GM23248 (cell line): ENCODE measurements at regions not wholly inside any gene's neighbourhood (a gene's known extent, or its start where the extent isn't known, plus 50 kb on each side); places are given as distances from the start of the nearest gene placed in this dataset.

ENCODE experiments used
- DNase-seq: peaks from one replicate; pipeline ENCODE4 v3.0.0-alpha.2; 2015
- H2AFZ ChIP-seq: fragments of 200-600 bp; sonication (generic); 2 replicates; pipeline ENCODE4 v1.6.1; 2016; ENCODE audit warnings: antibody characterized with exemption
- H3F3A ChIP-seq: fragments of 200-600 bp; sonication (generic); 2 replicates; pipeline ENCODE4 v1.6.1; 2016; ENCODE audit warnings: mild to moderate bottlenecking, antibody characterized with exemption, mixed run types; ENCODE audit not compliant: insufficient read depth
- H3K27ac ChIP-seq: fragments of 200-600 bp; sonication (generic); 2 replicates; pipeline ENCODE4 v1.5.1; 2016; ENCODE audit warnings: mild to moderate bottlenecking
- H3K27me3 ChIP-seq: fragments of 200-600 bp; sonication (generic); replicated peaks from 2 replicates; pipeline ENCODE4 v1.6.1; 2016; ENCODE audit warnings: mild to moderate bottlenecking; ENCODE audit not compliant: insufficient read depth
- H3K36me3 ChIP-seq: fragments of 200-600 bp; sonication (generic); 2 replicates; pipeline ENCODE4 v1.6.1; 2016; ENCODE audit warnings: low read depth, mild to moderate bottlenecking
- H3K4me1 ChIP-seq: fragments of 200-600 bp; sonication (generic); 2 replicates; pipeline ENCODE4 v1.6.1; 2016; ENCODE audit warnings: mild to moderate bottlenecking; ENCODE audit not compliant: insufficient read depth
- H3K4me2 ChIP-seq: fragments of 200-600 bp; sonication (generic); one replicate; pipeline ENCODE4 v1.6.1; 2016; ENCODE audit warnings: mild to moderate bottlenecking; ENCODE audit not compliant: unreplicated experiment
- H3K4me3 ChIP-seq: fragments of 200-600 bp; sonication (generic); 2 replicates; pipeline ENCODE4 v1.5.1; 2016; ENCODE audit warnings: mild to moderate bottlenecking
- H3K79me2 ChIP-seq: fragments of 200-600 bp; sonication (generic); 2 replicates; pipeline ENCODE4 v1.6.1; 2016; ENCODE audit warnings: mild to moderate bottlenecking; ENCODE audit not compliant: insufficient read depth
- H3K9ac ChIP-seq: fragments of 200-600 bp; sonication (generic); 2 replicates; pipeline ENCODE4 v1.6.1; 2016; ENCODE audit warnings: mild to moderate bottlenecking
- H3K9me2 ChIP-seq: fragments of 200-600 bp; sonication (generic); 2 replicates; pipeline ENCODE4 v1.6.1; 2016; ENCODE audit warnings: mixed run types, mild to moderate bottlenecking, moderate library complexity; ENCODE audit not compliant: insufficient read depth
- H3K9me3 ChIP-seq: fragments of 200-600 bp; sonication (generic); one replicate; pipeline ENCODE4 v1.6.1; 2017; ENCODE audit warnings: low read depth
- H4K20me1 ChIP-seq: fragments of 200-600 bp; sonication (generic); 2 replicates; pipeline ENCODE4 v1.6.0; 2016; ENCODE audit not compliant: insufficient read depth
- EZH2 ChIP-seq: fragments of 200-600 bp; sonication (generic); IDR thresholded peaks from 2 replicates; pipeline ENCODE4 v1.6.1; 2018; ENCODE audit warnings: antibody characterized with exemption, mild to moderate bottlenecking; ENCODE audit not compliant: insufficient read depth, poor library complexity, severe bottlenecking
- EZH2phosphoT487 ChIP-seq: fragments of 200-600 bp; sonication (generic); IDR thresholded peaks from 2 replicates; pipeline ENCODE4 v1.6.1; 2018; ENCODE audit warnings: antibody characterized with exemption, moderate library complexity, mild to moderate bottlenecking, low read depth; ENCODE audit not compliant: insufficient read depth
- WGBS, 2 experiments: methylation state at CpG; one replicate each; pipeline ENCODE4 v1.1.6; 2015 to 2017; ENCODE audit warnings: low lambda C conversion rate in 2 of 2, low coverage in 1 of 2; ENCODE audit errors: missing lambda C conversion rate in 2 of 2; 5-methylcytosine and 5-hydroxymethylcytosine counted together
- in situ Hi-C: fragments of 300-500 bp; cut with MboI; formaldehyde crosslinking; loops from 2 replicates; pipeline ENCODE4 v1.15.0; 2020

- H4K20me1 ChIP-seq: no peaks in the 10 kb centered on the region
- H3K4me1 ChIP-seq: no peaks in the 10 kb centered on the region
- TF ChIP-seq EZH2phosphoT487 (no peak), EZH2 (no peak)
Observed at GRCh38 chr4:124961138-124961750, 248.7 kb upstream of the ANKRD50 start.

GRCh38 chr4:124958847-124959246, 246.3 kb upstream of the ANKRD50 start:
- Histone ChIP-seq H3K9ac (no peak overlapping the region), H3K27me3 (no peaks in the 10 kb centered on the region), H3K4me1 (peaks cover 2% of the 10 kb centered on the region), H3K79me2 (no peaks in the 10 kb centered on the region), H3K4me3 (no peak overlapping the region), H3F3A (peaks cover 3% of the 10 kb centered on the region; the same call in 1 of the 2 replicates), H2AFZ (no peak overlapping the region), H3K36me3 (no peaks in the 10 kb centered on the region), H4K20me1 (no peaks in the 10 kb centered on the region), H3K4me2 (no peak overlapping the region), H3K27ac (no peak overlapping the region), H3K9me2 (no peaks in the 10 kb centered on the region), H3K9me3 (no peaks in the 10 kb centered on the region)
- 57 to 67% methylated on average over 1 of the region's 1 CpG for WGBS, 2 experiments
- DNase-seq: peak; percentile 27
- in situ Hi-C loops: no loop called here
- TF ChIP-seq EZH2phosphoT487 (no peak), EZH2 (no peak)

More at GRCh38 chr4:124961138-124961750, 248.7 kb upstream of the ANKRD50 start:
- H3K9ac ChIP-seq: no peak overlapping the region
- DNase-seq: no peak
- H3K4me2 ChIP-seq: no peak overlapping the region
- no peak overlapping the region for H3K4me3 ChIP-seq
- H3F3A ChIP-seq: no peaks in the 10 kb centered on the region
- no peaks in the 10 kb centered on the region for H3K9me3 ChIP-seq
- in situ Hi-C loops: no loop called here
- H3K27me3 ChIP-seq: no peaks in the 10 kb centered on the region
- no peak overlapping the region for H2AFZ ChIP-seq
- H3K9me2 ChIP-seq: no peaks in the 10 kb centered on the region
- H3K27ac ChIP-seq: no peak overlapping the region
- no peaks in the 10 kb centered on the region for H3K79me2 ChIP-seq
- WGBS, 2 experiments: 51 to 54% methylated on average over 4 of the region's 4 CpGs
- H3K36me3 ChIP-seq: no peaks in the 10 kb centered on the region

GRCh38 chr4:124955476-124955875, 242.9 kb upstream of the ANKRD50 start:
- Histone ChIP-seq H3K36me3 (no peaks in the 10 kb centered on the region), H3K9ac (no peak overlapping the region), H3K79me2 (no peaks in the 10 kb centered on the region), H2AFZ (no peak overlapping the region), H3K27ac (no peak overlapping the region), H3K4me1 (peaks cover 15% of the 10 kb centered on the region), H4K20me1 (no peaks in the 10 kb centered on the region), H3K9me2 (no peaks in the 10 kb centered on the region), H3K4me2 (no peak overlapping the region), H3K9me3 (no peaks in the 10 kb centered on the region), H3F3A (peaks cover 9% of the 10 kb centered on the region; the same call in 1 of the 2 replicates), H3K4me3 (no peak overlapping the region), H3K27me3 (no peaks in the 10 kb centered on the region)
- no peak for DNase-seq
- 82 to 84% methylated on average over 2 of the region's 2 CpGs for WGBS, 2 experiments
- TF ChIP-seq EZH2 (no peak), EZH2phosphoT487 (no peak)
- in situ Hi-C loops: no loop called here

GRCh38 chr4:124954046-124954445, 241.5 kb upstream of the ANKRD50 start:
- in situ Hi-C loops: no loop called here
- Histone ChIP-seq H3F3A (peaks cover 14% of the 10 kb centered on the region), H3K4me3 (no peak overlapping the region), H3K9ac (no peak overlapping the region), H3K36me3 (no peaks in the 10 kb centered on the region), H4K20me1 (no peaks in the 10 kb centered on the region), H3K9me2 (no peaks in the 10 kb centered on the region), H3K9me3 (no peaks in the 10 kb centered on the region), H3K27me3 (no peaks in the 10 kb centered on the region), H3K4me2 (no peak overlapping the region), H3K27ac (no peak overlapping the region), H3K4me1 (peaks cover 19% of the 10 kb centered on the region), H2AFZ (no peak overlapping the region), H3K79me2 (no peaks in the 10 kb centered on the region)
- 68 to 75% methylated on average over 1 of the region's 1 CpG for WGBS, 2 experiments
- no peak for DNase-seq
- TF ChIP-seq EZH2 (no peak), EZH2phosphoT487 (no peak)
